Sigmoid colon (tissue), 4 donors: ENCODE measurements at regions not wholly inside any gene's neighbourhood (a gene's known extent, or its start where the extent isn't known, plus 50 kb on each side); places are given as distances from the start of the nearest gene placed in this dataset.

Experiments
- CTCF ChIP-seq, 4 experiments: fragments of 450-650 bp in 3 of 4; fragments of 200-600 bp in 1 of 4; IDR thresholded peaks; one replicate each; pipeline ENCODE4 v1.5.1; 2016 to 2019; ENCODE audit warnings: antibody characterized with exemption in 4 of 4, mild to moderate bottlenecking in 3 of 4, moderate library complexity in 2 of 4
- EP300 ChIP-seq, 4 donors: sonication (generic); formaldehyde crosslinking; IDR thresholded peaks; one replicate each; pipeline ENCODE4 v1.6.1; 2017; ENCODE audit warnings: antibody characterized with exemption in 4 of 4
- POLR2A ChIP-seq, 2 donors: fragments of 450-650 bp; IDR thresholded peaks; one replicate each; pipeline ENCODE4 v1.6.1; 2016; ENCODE audit warnings: antibody characterized with exemption in 2 of 2, mild to moderate bottlenecking in 2 of 2, moderate library complexity in 2 of 2
- POLR2AphosphoS5 ChIP-seq, 4 donors: sonication (generic); formaldehyde crosslinking; IDR thresholded peaks; one replicate each; pipeline ENCODE4 v1.6.1; 2017; ENCODE audit warnings: antibody characterized with exemption in 4 of 4

- TF ChIP-seq CTCF (IDR thresholded peaks at IDR 0.05) (no peak), POLR2A (IDR thresholded peaks at IDR 0.05) (no peak), POLR2AphosphoS5 (IDR thresholded peaks at IDR 0.05) (no peak), EP300 (IDR thresholded peaks at IDR 0.05) (no peak)
Observed at GRCh38 chr6:27854421-27854820, 57.8 kb downstream of the OR2B2 start.
